ENCODE measurements at regions not wholly inside any gene's neighbourhood (a gene's known extent, or its start where the extent isn't known, plus 50 kb on each side); places are given as distances from the start of the nearest gene placed in this dataset.

GRCh38 chrY:21192694-21193093 lies 318.4 kb upstream of the RBMY1B start:
- Histone ChIP-seq H4K20me1 (ENCODE audit: insufficient read depth, low read length) (no peaks in the 10 kb centered on the region), H3K4me2 (ENCODE audit: low read length) (no peak overlapping the region), H3K9me2 (ENCODE audit: insufficient read depth, low read length) (no peaks in the 10 kb centered on the region), H3K27ac (ENCODE audit: low read depth, low read length, poor library complexity, severe bottlenecking) (no peak overlapping the region), H3K36me3 (ENCODE audit: insufficient read depth, low read length) (no peaks in the 10 kb centered on the region), H3K9me3 (ENCODE audit: low read length) (no peaks in the 10 kb centered on the region), H2AFZ (ENCODE audit: low read length) (no peak overlapping the region), H3K4me1 (ENCODE audit: insufficient read depth, low read length, poor library complexity, severe bottlenecking) (no peaks in the 10 kb centered on the region), H3K4me3 (ENCODE audit: low read depth, low read length, poor library complexity, severe bottlenecking) (no peak overlapping the region), H3K79me2 (ENCODE audit: insufficient read depth, low read depth, low read length) (no peaks in the 10 kb centered on the region)
- no peak for TF ChIP-seq EZH2phosphoT487 (IDR thresholded peaks at IDR 0.05; ENCODE audit: borderline replicate concordance, low read depth, low read length)
- no peak for TF ChIP-seq CTCF (conservative IDR thresholded peaks at IDR 0.05; ENCODE audit: low read length)
- BruUV-seq (replicated peaks) = no TSS peak
- intact Hi-C loops (cut with micrococcal nuclease; ENCODE audit: unreplicated experiment) = no loop called here
- ChIA-PET CTCF (ENCODE audit: unreplicated experiment) (no interaction called here), POLR2A (no interaction called here)
- DNase-seq (ENCODE audit: low spot score) = no peak

GRCh38 chrY:21200246-21200645 lies 310.9 kb upstream of the RBMY1B start:
- Histone ChIP-seq H3K9me3 (ENCODE audit: low read length) (no peaks in the 10 kb centered on the region), H3K9me2 (ENCODE audit: insufficient read depth, low read length) (no peaks in the 10 kb centered on the region), H2AFZ (ENCODE audit: low read length) (no peak overlapping the region), H3K27ac (ENCODE audit: low read depth, low read length, poor library complexity, severe bottlenecking) (no peak overlapping the region), H3K4me1 (ENCODE audit: insufficient read depth, low read length, poor library complexity, severe bottlenecking) (no peaks in the 10 kb centered on the region), H4K20me1 (ENCODE audit: insufficient read depth, low read length) (no peaks in the 10 kb centered on the region), H3K4me3 (ENCODE audit: low read depth, low read length, poor library complexity, severe bottlenecking) (no peak overlapping the region), H3K4me2 (ENCODE audit: low read length) (no peak overlapping the region), H3K36me3 (ENCODE audit: insufficient read depth, low read length) (no peaks in the 10 kb centered on the region), H3K79me2 (ENCODE audit: insufficient read depth, low read depth, low read length) (no peaks in the 10 kb centered on the region)
- no peak for TF ChIP-seq EZH2phosphoT487 (IDR thresholded peaks at IDR 0.05; ENCODE audit: borderline replicate concordance, low read depth, low read length)
- TF ChIP-seq CTCF (conservative IDR thresholded peaks at IDR 0.05; ENCODE audit: low read length) = no peak
- DNase-seq (ENCODE audit: low spot score) = no peak
- BruUV-seq (replicated peaks) = no TSS peak
- POLR2A ChIA-PET = interaction anchor here (0.6 kb wide), 1 partner anchor 101 kb away, joined by 3 read pairs; no protein-coding TSS in a partner anchor
- CTCF ChIA-PET (ENCODE audit: unreplicated experiment) = no interaction called here
- intact Hi-C loops (cut with micrococcal nuclease; ENCODE audit: unreplicated experiment) = no loop called here

- H3K27ac ChIP-seq (ENCODE audit: low read depth, low read length, poor library complexity, severe bottlenecking) = no peak overlapping the region
- POLR2A ChIA-PET = no interaction called here
- no peaks in the 10 kb centered on the region for H4K20me1 ChIP-seq (ENCODE audit: insufficient read depth, low read length)
- no peak for DNase-seq (ENCODE audit: low spot score)
- TF ChIP-seq EZH2phosphoT487 (IDR thresholded peaks at IDR 0.05; ENCODE audit: borderline replicate concordance, low read depth, low read length) = no peak
- TF ChIP-seq CTCF (conservative IDR thresholded peaks at IDR 0.05; ENCODE audit: low read length) = no peak
- H2AFZ ChIP-seq (ENCODE audit: low read length) = no peak overlapping the region
- intact Hi-C loops (cut with micrococcal nuclease; ENCODE audit: unreplicated experiment) = no loop called here
- BruUV-seq (replicated peaks) = no TSS peak
- no peaks in the 10 kb centered on the region for H3K9me3 ChIP-seq (ENCODE audit: low read length)
- no peak overlapping the region for H3K4me3 ChIP-seq (ENCODE audit: low read depth, low read length, poor library complexity, severe bottlenecking)
- H3K9me2 ChIP-seq (ENCODE audit: insufficient read depth, low read length) = no peaks in the 10 kb centered on the region
- H3K36me3 ChIP-seq (ENCODE audit: insufficient read depth, low read length) = no peaks in the 10 kb centered on the region
- no peaks in the 10 kb centered on the region for H3K79me2 ChIP-seq (ENCODE audit: insufficient read depth, low read depth, low read length)
- no peaks in the 10 kb centered on the region for H3K4me1 ChIP-seq (ENCODE audit: insufficient read depth, low read length, poor library complexity, severe bottlenecking)
- CTCF ChIA-PET (ENCODE audit: unreplicated experiment) = no interaction called here
- H3K4me2 ChIP-seq (ENCODE audit: low read length) = no peak overlapping the region
These were observed 283.3 kb upstream of the RBMY1B start for GRCh38 chrY:21227849-21228248.
